ENCODE measurements at regions not wholly inside any gene's neighbourhood (a gene's known extent, or its start where the extent isn't known, plus 50 kb on each side); places are given as distances from the start of the nearest gene placed in this dataset.
A peak's percentile ranks its signal among the peaks of the same experiment; 100 is the strongest.

- H3K9ac ChIP-seq (ENCODE audit: control insufficient read depth, extremely low read depth, insufficient read depth, low read length), result no peak overlapping the region
- H2AFZ ChIP-seq (ENCODE audit: control insufficient read depth, low read length), result no peak overlapping the region
- no peaks in the 10 kb centered on the region for H3K4me1 ChIP-seq (ENCODE audit: control insufficient read depth, extremely low read depth, insufficient read depth, low read length)
- DNase-seq (ENCODE audit: low read depth, low spot score) (no peak), FAIRE-seq (peak; percentile 98)
- no peaks in the 10 kb centered on the region for H3K9me1 ChIP-seq (ENCODE audit: control insufficient read depth, extremely low read depth, insufficient read depth, low read length)
- TF ChIP-seq, protein P1, sequence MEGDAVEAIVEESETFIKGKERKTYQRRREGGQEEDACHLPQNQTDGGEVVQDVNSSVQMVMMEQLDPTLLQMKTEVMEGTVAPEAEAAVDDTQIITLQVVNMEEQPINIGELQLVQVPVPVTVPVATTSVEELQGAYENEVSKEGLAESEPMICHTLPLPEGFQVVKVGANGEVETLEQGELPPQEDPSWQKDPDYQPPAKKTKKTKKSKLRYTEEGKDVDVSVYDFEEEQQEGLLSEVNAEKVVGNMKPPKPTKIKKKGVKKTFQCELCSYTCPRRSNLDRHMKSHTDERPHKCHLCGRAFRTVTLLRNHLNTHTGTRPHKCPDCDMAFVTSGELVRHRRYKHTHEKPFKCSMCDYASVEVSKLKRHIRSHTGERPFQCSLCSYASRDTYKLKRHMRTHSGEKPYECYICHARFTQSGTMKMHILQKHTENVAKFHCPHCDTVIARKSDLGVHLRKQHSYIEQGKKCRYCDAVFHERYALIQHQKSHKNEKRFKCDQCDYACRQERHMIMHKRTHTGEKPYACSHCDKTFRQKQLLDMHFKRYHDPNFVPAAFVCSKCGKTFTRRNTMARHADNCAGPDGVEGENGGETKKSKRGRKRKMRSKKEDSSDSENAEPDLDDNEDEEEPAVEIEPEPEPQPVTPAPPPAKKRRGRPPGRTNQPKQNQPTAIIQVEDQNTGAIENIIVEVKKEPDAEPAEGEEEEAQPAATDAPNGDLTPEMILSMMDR (optimal IDR thresholded peaks at IDR 0.05 in 1 of 3, IDR thresholded peaks at IDR 0.05 in 1 of 3, conservative IDR thresholded peaks at IDR 0.05 in 1 of 3; ENCODE audit: extremely low read depth in 1 of 3, insufficient read depth in 2 of 3, low read length in 3 of 3), result peak; percentile 65 to 88 (median 84)
- no peak for TF ChIP-seq EZH2 (IDR thresholded peaks at IDR 0.05; ENCODE audit: low read length)
- no peak overlapping the region for H3K27ac ChIP-seq (ENCODE audit: control insufficient read depth, insufficient read depth, low read length)
- no peaks in the 10 kb centered on the region for H3K36me3 ChIP-seq (ENCODE audit: control insufficient read depth in 2 of 2, extremely low read depth in 1 of 2, insufficient read depth in 2 of 2, low read length in 2 of 2)
- H3K4me2 ChIP-seq (ENCODE audit: control insufficient read depth, extremely low read depth, insufficient read depth, low read depth, low read length), result no peak overlapping the region
- dilution Hi-C loops (cut with MboI; ENCODE audit: extremely low pct_ligation_motif_present, low sequenced_read_pairs), result no loop called here
- H4K20me1 ChIP-seq (ENCODE audit: control insufficient read depth, extremely low read depth, insufficient read depth, low read length), result no peaks in the 10 kb centered on the region
- H3K27me3 ChIP-seq (ENCODE audit: control insufficient read depth, extremely low read depth, insufficient read depth, low read length), result no peaks in the 10 kb centered on the region
- H3K79me2 ChIP-seq (ENCODE audit: control insufficient read depth, insufficient read depth, low read length), result no peaks in the 10 kb centered on the region
- H3K4me3 ChIP-seq (ENCODE audit: control insufficient read depth in 2 of 3, extremely low read depth in 1 of 3, insufficient read depth in 2 of 3, low read depth in 1 of 3, low read length in 3 of 3), result no peak overlapping the region
- no peaks in the 10 kb centered on the region for H3K9me3 ChIP-seq (ENCODE audit: control insufficient read depth, low read depth, low read length)
Observed at GRCh38 chr4:183840311-183840710, 64.8 kb upstream of the STOX2 start.

GRCh38 chr4:183841001-183841400, 64.1 kb upstream of the STOX2 start:
- no peak for DNase-seq (ENCODE audit: low read depth, low spot score)
- Histone ChIP-seq H3K4me2 (ENCODE audit: control insufficient read depth, extremely low read depth, insufficient read depth, low read depth, low read length) (no peak overlapping the region), H3K4me1 (ENCODE audit: control insufficient read depth, extremely low read depth, insufficient read depth, low read length) (no peaks in the 10 kb centered on the region), H3K27ac (ENCODE audit: control insufficient read depth, insufficient read depth, low read length) (no peak overlapping the region), H3K79me2 (ENCODE audit: control insufficient read depth, insufficient read depth, low read length) (no peaks in the 10 kb centered on the region), H3K9me1 (ENCODE audit: control insufficient read depth, extremely low read depth, insufficient read depth, low read length) (no peaks in the 10 kb centered on the region), H3K36me3 (ENCODE audit: control insufficient read depth in 2 of 2, extremely low read depth in 1 of 2, insufficient read depth in 2 of 2, low read length in 2 of 2) (no peaks in the 10 kb centered on the region), H3K27me3 (ENCODE audit: control insufficient read depth, extremely low read depth, insufficient read depth, low read length) (no peaks in the 10 kb centered on the region), H3K9me3 (ENCODE audit: control insufficient read depth, low read depth, low read length) (no peaks in the 10 kb centered on the region), H4K20me1 (ENCODE audit: control insufficient read depth, extremely low read depth, insufficient read depth, low read length) (no peaks in the 10 kb centered on the region), H2AFZ (ENCODE audit: control insufficient read depth, low read length) (no peak overlapping the region), H3K4me3 (ENCODE audit: control insufficient read depth in 2 of 3, extremely low read depth in 1 of 3, insufficient read depth in 2 of 3, low read depth in 1 of 3, low read length in 3 of 3) (no peak overlapping the region), H3K9ac (ENCODE audit: control insufficient read depth, extremely low read depth, insufficient read depth, low read length) (no peak overlapping the region)
- TF ChIP-seq, protein P1 (optimal IDR thresholded peaks at IDR 0.05 in 1 of 3, IDR thresholded peaks at IDR 0.05 in 1 of 3, conservative IDR thresholded peaks at IDR 0.05 in 1 of 3; ENCODE audit: extremely low read depth in 1 of 3, insufficient read depth in 2 of 3, low read length in 3 of 3), result no peak
- TF ChIP-seq EZH2 (IDR thresholded peaks at IDR 0.05; ENCODE audit: low read length), result no peak
- dilution Hi-C loops (cut with MboI; ENCODE audit: extremely low pct_ligation_motif_present, low sequenced_read_pairs), result no loop called here
- no peak for FAIRE-seq

All from keratinocyte (primary cell).